ENCODE measurements at regions not wholly inside any gene's neighbourhood (a gene's known extent, or its start where the extent isn't known, plus 50 kb on each side); places are given as distances from the start of the nearest gene placed in this dataset.
A peak's percentile ranks its signal among the peaks of the same experiment; 100 is the strongest.

DNA sequence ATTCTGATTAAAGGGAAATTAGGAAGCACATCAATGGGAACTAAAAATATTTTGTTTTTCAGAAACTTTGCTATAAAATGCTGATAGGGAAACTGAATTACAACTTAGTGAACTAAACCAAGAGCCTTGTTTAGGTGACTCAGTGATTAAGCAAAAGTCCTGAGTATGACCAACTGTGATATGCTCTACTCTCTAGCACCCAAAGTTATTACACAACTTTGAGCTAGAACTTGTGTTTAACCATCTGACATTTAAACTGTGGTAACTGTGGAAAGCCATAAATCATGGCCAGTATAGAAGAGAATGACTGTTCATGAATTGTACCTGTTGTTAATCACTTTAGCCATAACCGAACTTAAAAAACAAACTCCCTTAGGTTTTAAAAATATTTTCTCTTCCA, 127.4 kb downstream of the ZNF365 start:
- TF ChIP-seq CTCF (IDR thresholded peaks at IDR 0.05), result no peak
- no peak overlapping the region for H3K4me3 ChIP-seq
- H3K36me3 ChIP-seq, result no peaks in the 10 kb centered on the region
- no peaks in the 10 kb centered on the region for H3K9me3 ChIP-seq
- intact Hi-C loops (cut with DNase I), result no loop called here
- DNase-seq (no peak), ATAC-seq (peak; percentile 42)
- peaks cover 0 to 3% of the 10 kb centered on the region in 2 donors for H3K27me3 ChIP-seq
- no peak overlapping the region for H3K27ac ChIP-seq
- peaks cover 4 to 39% of the 10 kb centered on the region in 2 donors for H3K4me1 ChIP-seq

DNA sequence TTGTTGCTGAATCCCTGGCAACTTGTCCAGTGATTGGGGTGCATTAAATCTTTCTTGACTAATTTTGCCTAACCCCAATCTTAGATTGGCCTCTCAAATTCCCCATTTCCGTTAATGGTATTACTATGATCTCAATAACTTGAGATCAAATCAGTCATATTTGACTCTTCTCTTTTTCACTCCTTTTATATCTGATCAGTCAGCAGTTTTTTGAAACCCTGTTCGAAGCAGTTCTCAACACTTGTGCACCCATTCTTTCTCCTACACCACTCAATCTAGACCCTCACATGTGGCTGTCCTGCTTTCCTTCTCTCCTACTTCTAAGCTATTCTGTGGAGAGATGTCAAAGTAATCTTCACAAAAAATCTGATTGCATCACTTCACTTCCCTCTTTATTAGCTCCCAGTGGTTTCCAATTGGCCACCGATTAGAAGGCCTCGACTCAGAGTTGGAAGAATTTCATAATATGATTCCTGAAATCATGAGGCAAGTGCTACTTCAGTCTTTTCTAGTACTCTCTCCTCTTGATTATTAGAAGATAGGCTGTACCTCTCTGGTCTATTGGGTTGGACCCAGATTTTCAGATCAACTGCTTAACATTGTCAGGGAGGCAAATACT, 128.9 kb downstream of the ZNF365 start:
- Histone ChIP-seq H3K4me1 (peaks cover 4 to 39% of the 10 kb centered on the region in 2 donors), H3K36me3 (no peaks in the 10 kb centered on the region), H3K27me3 (no peaks in the 10 kb centered on the region), H3K9me3 (no peaks in the 10 kb centered on the region), H3K4me3 (no peak overlapping the region), H3K27ac (peak overlapping the region in 1 of 2 donors; percentile 10)
- intact Hi-C loops (cut with DNase I), result no loop called here
- no peak for TF ChIP-seq CTCF (IDR thresholded peaks at IDR 0.05)
- no peak for DNase-seq
- peak; percentile 83 for ATAC-seq

DNA sequence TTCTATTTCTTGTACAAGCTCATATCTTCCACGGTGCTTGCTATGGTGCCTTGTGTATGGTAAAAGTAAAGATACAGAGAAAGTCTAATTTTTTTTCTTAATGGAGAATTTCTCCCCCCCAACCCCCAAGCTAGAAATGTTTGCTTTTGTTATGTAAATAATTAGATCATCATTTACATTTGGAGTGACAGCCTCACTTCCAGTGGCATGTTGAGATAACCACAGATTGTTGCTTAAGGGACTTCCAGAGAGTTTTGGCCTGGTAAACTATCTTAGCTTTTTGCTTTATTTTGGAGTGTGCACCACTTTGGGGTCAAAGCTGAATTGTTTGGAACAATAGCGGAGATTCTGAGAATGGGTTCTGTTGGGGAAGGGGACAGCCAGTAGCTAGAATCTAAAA, 129.7 kb downstream of the ZNF365 start:
- Histone ChIP-seq H3K4me3 (no peak overlapping the region), H3K27me3 (no peaks in the 10 kb centered on the region), H3K9me3 (no peaks in the 10 kb centered on the region), H3K27ac (peak overlapping the region in 1 of 2 donors; percentile 10), H3K36me3 (no peaks in the 10 kb centered on the region), H3K4me1 (peaks cover 4 to 39% of the 10 kb centered on the region in 2 donors)
- ATAC-seq (peak; percentile 44), DNase-seq (no peak)
- intact Hi-C loops (cut with DNase I), result no loop called here
- TF ChIP-seq CTCF (IDR thresholded peaks at IDR 0.05), result no peak

GRCh38 chr10:62506371-62506770, 132.2 kb downstream of the ZNF365 start:
- DNase-seq (no peak), ATAC-seq (no peak)
- Histone ChIP-seq H3K4me3 (no peak overlapping the region), H3K9me3 (no peaks in the 10 kb centered on the region), H3K36me3 (no peaks in the 10 kb centered on the region), H3K27ac (no peak overlapping the region), H3K27me3 (no peaks in the 10 kb centered on the region), H3K4me1 (peaks cover 4 to 30% of the 10 kb centered on the region in 2 donors)
- no peak for TF ChIP-seq CTCF (IDR thresholded peaks at IDR 0.05)
- intact Hi-C loops (cut with DNase I), result no loop called here

DNA sequence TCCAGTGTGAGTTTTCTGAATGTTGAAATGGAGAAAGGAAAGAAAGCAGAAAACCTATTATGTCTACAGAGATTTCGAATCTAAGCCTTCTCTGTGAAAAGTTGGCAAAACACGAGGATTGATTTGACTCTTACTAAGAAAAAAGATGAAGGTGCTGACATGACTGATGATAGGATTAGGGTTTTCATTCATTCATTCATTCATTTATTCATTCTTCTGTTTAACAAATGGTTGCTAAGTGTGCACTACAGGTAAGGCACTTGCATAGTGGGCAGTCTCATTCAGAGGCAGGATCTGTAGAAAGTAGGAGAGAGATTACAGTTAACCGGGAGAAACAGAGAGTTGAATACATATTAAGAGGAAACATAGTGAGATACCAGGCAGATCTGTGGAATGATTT, 137.1 kb downstream of the ZNF365 start:
- DNase-seq (no peak), ATAC-seq (no peak)
- no peaks in the 10 kb centered on the region for H3K9me3 ChIP-seq
- H3K27ac ChIP-seq, result no peak overlapping the region
- H3K27me3 ChIP-seq, result no peaks in the 10 kb centered on the region
- no peaks in the 10 kb centered on the region for H3K4me1 ChIP-seq
- no peaks in the 10 kb centered on the region for H3K36me3 ChIP-seq
- intact Hi-C loops (cut with DNase I), result no loop called here
- no peak for TF ChIP-seq CTCF (IDR thresholded peaks at IDR 0.05)
- H3K4me3 ChIP-seq, result no peak overlapping the region
